H1 (cell line): ENCODE measurements at regions not wholly inside any gene's neighbourhood (a gene's known extent, or its start where the extent isn't known, plus 50 kb on each side); places are given as distances from the start of the nearest gene placed in this dataset.

Experiments
- CTCF ChIA-PET: fragments of 300-600 bp; sonication (Branson Sonifier 250); formaldehyde crosslinking; loops from one replicate; lab custom pipeline; 2021; ENCODE audit not compliant: partially characterized antibody; lab: Charles Lee
- POLR2A ChIA-PET: fragments of 300-600 bp; sonication (Branson Sonifier 250); formaldehyde crosslinking; loops from one replicate; lab custom pipeline; 2021; ENCODE audit warnings: inconsistent platforms; ENCODE audit not compliant: partially characterized antibody; lab: Charles Lee
- DNase-seq, 2 experiments: peaks; one replicate each; pipeline versions ENCODE4 v3.0.0 to v3.0.0-alpha.2; 2010 to 2022; ENCODE audit warnings: low spot score in 2 of 2, low read depth in 1 of 2, mixed read lengths in 1 of 2
- FAIRE-seq: peaks from 2 replicates; lab custom pipeline; 2011; peaks lifted over from hg19 to GRCh38; lab: Jason Lieb, UNC
- H2AFZ ChIP-seq: 2 replicates; pipeline ENCODE4 v1.8.1; 2012; ENCODE audit warnings: low read length, inconsistent platforms
- H2AK5ac ChIP-seq: 2 replicates; pipeline ENCODE4 v1.6.1; 2013; ENCODE audit warnings: low read depth, low read length
- H2BK120ac ChIP-seq: replicated peaks from 2 replicates; pipeline ENCODE3; 2013; ENCODE audit warnings: low read depth, low read length, inconsistent platforms
- H2BK12ac ChIP-seq: 2 replicates; pipeline ENCODE4 v1.6.1; 2013; ENCODE audit warnings: low read depth, low read length
- H2BK15ac ChIP-seq: 2 replicates; pipeline ENCODE4 v1.6.1; 2013; ENCODE audit warnings: low read length
- H2BK20ac ChIP-seq: 2 replicates; pipeline ENCODE4 v1.6.1; 2013; ENCODE audit warnings: low read length
- H2BK5ac ChIP-seq: 2 replicates; pipeline ENCODE4 v1.6.1; 2013; ENCODE audit warnings: low read depth, low read length
- H3K14ac ChIP-seq: 2 replicates; pipeline ENCODE4 v1.6.1; 2013; ENCODE audit warnings: inconsistent platforms; ENCODE audit not compliant: insufficient read length
- H3K18ac ChIP-seq: 2 replicates; pipeline ENCODE4 v1.6.1; 2013; ENCODE audit warnings: low read length; ENCODE audit errors: extremely low read depth
- H3K23ac ChIP-seq: 2 replicates; pipeline ENCODE4 v1.6.1; 2013; ENCODE audit warnings: inconsistent platforms; ENCODE audit not compliant: insufficient read length
- H3K23me2 ChIP-seq: 2 replicates; pipeline ENCODE4 v1.6.1; 2013; ENCODE audit warnings: low read depth, low read length
- H3K27ac ChIP-seq: 2 replicates; pipeline ENCODE4 v1.6.1; 2011; ENCODE audit warnings: low read depth, low read length, inconsistent platforms
- H3K27me3 ChIP-seq, 4 experiments: replicated peaks in 1 of 4; 1 replicate in 1 of 4; 2 replicates in 3 of 4; pipeline versions ENCODE4 v1.6.1 to v1.8.1; 2011 to 2013; ENCODE audit warnings: low read length in 3 of 4, mild to moderate bottlenecking in 3 of 4, inconsistent platforms in 2 of 4, mixed read lengths in 2 of 4, moderate library complexity in 1 of 4; ENCODE audit not compliant: control insufficient read depth in 3 of 4, insufficient read depth in 3 of 4; ENCODE audit errors: extremely low read depth in 1 of 4
- H3K36me3 ChIP-seq, 4 experiments: 2 replicates each; pipeline versions ENCODE4 v1.6.1 to v1.8.1; 2011 to 2013; ENCODE audit warnings: mild to moderate bottlenecking in 4 of 4, low read length in 3 of 4, moderate library complexity in 2 of 4, control low read depth in 1 of 4, inconsistent platforms in 1 of 4; ENCODE audit not compliant: insufficient read depth in 4 of 4, control insufficient read depth in 2 of 4
- H3K4ac ChIP-seq: replicated peaks from 2 replicates; pipeline ENCODE3; 2013; ENCODE audit warnings: low read length, low read depth, mixed read lengths, inconsistent platforms; ENCODE audit not compliant: insufficient read length
- H3K4me1 ChIP-seq, 4 experiments: replicated peaks in 1 of 4; 1 replicate in 1 of 4; 2 replicates in 3 of 4; pipeline versions ENCODE4 v1.6.1 to v1.8.1; 2011 to 2013; ENCODE audit warnings: low read length in 3 of 4, inconsistent platforms in 2 of 4, mixed read lengths in 1 of 4; ENCODE audit not compliant: insufficient read depth in 4 of 4, control insufficient read depth in 3 of 4
- H3K4me2 ChIP-seq, 2 experiments: 2 replicates each; pipeline versions ENCODE4 v1.6.1 to v1.8.1; 2011 to 2013; ENCODE audit warnings: low read depth in 2 of 2, low read length in 2 of 2, control low read depth in 1 of 2, inconsistent platforms in 1 of 2, mild to moderate bottlenecking in 1 of 2; ENCODE audit not compliant: insufficient read depth in 1 of 2
- H3K4me3 ChIP-seq, 4 experiments: fragments of 200-600, 300-600 bp in 1 of 4; sonication (generic), shearing (Covaris generic), sonication (Bioruptor Twin) in 1 of 4; 2 replicates each; pipeline versions ENCODE4 v1.5.1 to v1.8.1; 2011 to 2016; ENCODE audit warnings: low read length in 4 of 4, low read depth in 3 of 4, control low read depth in 2 of 4, inconsistent platforms in 2 of 4, mild to moderate bottlenecking in 2 of 4, mixed read lengths in 1 of 4, moderate library complexity in 1 of 4; ENCODE audit not compliant: insufficient read depth in 2 of 4; ENCODE audit errors: extremely low read depth in 1 of 4
- H3K56ac ChIP-seq: replicated peaks from 2 replicates; pipeline ENCODE3; 2013; ENCODE audit warnings: low read depth, mild to moderate bottlenecking, mixed read lengths, low read length, inconsistent platforms; ENCODE audit not compliant: insufficient read length
- H3K79me1 ChIP-seq: 2 replicates; pipeline ENCODE4 v1.6.1; 2013; ENCODE audit warnings: low read depth, low read length, control low read depth
- H3K79me2 ChIP-seq, 2 experiments: 2 replicates each; pipeline versions ENCODE4 v1.6.1 to v1.8.1; 2012 to 2013; ENCODE audit warnings: low read length in 2 of 2, mild to moderate bottlenecking in 2 of 2, inconsistent platforms in 1 of 2; ENCODE audit not compliant: insufficient read depth in 2 of 2, control insufficient read depth in 1 of 2
- H3K9ac ChIP-seq, 4 experiments: replicated peaks in 1 of 4; 1 replicate in 1 of 4; 2 replicates in 3 of 4; pipeline versions ENCODE4 v1.6.1 to v1.8.1; 2011 to 2013; ENCODE audit warnings: low read depth in 3 of 4, low read length in 3 of 4, control low read depth in 2 of 4, mild to moderate bottlenecking in 2 of 4, moderate library complexity in 2 of 4, inconsistent platforms in 1 of 4; ENCODE audit errors: extremely low read depth in 1 of 4
- H3K9me3 ChIP-seq, 2 experiments: 2 replicates each; pipeline versions ENCODE4 v1.6.1 to v1.8.1; 2012 to 2013; ENCODE audit warnings: mild to moderate bottlenecking in 2 of 2, moderate library complexity in 2 of 2, control low read depth in 1 of 2, inconsistent platforms in 1 of 2, low read depth in 1 of 2, low read length in 1 of 2, mixed read lengths in 1 of 2; ENCODE audit not compliant: insufficient read depth in 2 of 2
- H4K20me1 ChIP-seq, 2 experiments: replicated peaks in 1 of 2; 2 replicates each; pipeline versions ENCODE3 to v1.8.1; 2011 to 2013; ENCODE audit warnings: inconsistent platforms in 2 of 2, low read length in 2 of 2, mild to moderate bottlenecking in 1 of 2; ENCODE audit not compliant: insufficient read depth in 2 of 2, control insufficient read depth in 1 of 2
- H4K5ac ChIP-seq: 2 replicates; pipeline ENCODE4 v1.6.1; 2013; ENCODE audit warnings: low read length, low read depth, mixed read lengths, inconsistent platforms; ENCODE audit not compliant: insufficient read length
- H4K8ac ChIP-seq: 2 replicates; pipeline ENCODE4 v1.8.0; 2013; ENCODE audit warnings: mild to moderate bottlenecking, moderate library complexity, low read length, inconsistent platforms; ENCODE audit not compliant: insufficient read depth; ENCODE audit errors: extremely low read depth
- H4K91ac ChIP-seq: replicated peaks from 2 replicates; pipeline ENCODE3; 2013; ENCODE audit warnings: low read length, mixed read lengths, inconsistent platforms; ENCODE audit not compliant: insufficient read length
- ASH2L ChIP-seq: fragments of 200-600, 300-600 bp; sonication (generic); IDR thresholded peaks from one replicate; pipeline ENCODE4 v1.7.1; 2017; ENCODE audit warnings: low read length
- BACH1 ChIP-seq: IDR thresholded peaks from 2 replicates; pipeline ENCODE4 v1.6.1; 2012; ENCODE audit warnings: low read length, improper control_type of control experiment
- BCL11A ChIP-seq, 2 experiments: IDR thresholded peaks; one replicate each; pipeline ENCODE4 v1.6.1; 2011; ENCODE audit warnings: low read depth in 2 of 2, low read length in 2 of 2, mild to moderate bottlenecking in 2 of 2
- CREB1 ChIP-seq: IDR thresholded peaks from 2 replicates; pipeline ENCODE4 v1.6.1; 2012; ENCODE audit warnings: inconsistent platforms
- EP300 ChIP-seq, 2 experiments: IDR thresholded peaks; 1 replicate in 1 of 2; 2 replicates in 1 of 2; pipeline ENCODE4 v1.6.1; 2011 to 2012; ENCODE audit warnings: low read depth in 2 of 2, low read length in 2 of 2, mild to moderate bottlenecking in 2 of 2, borderline replicate concordance in 1 of 2, inconsistent platforms in 1 of 2, moderate library complexity in 1 of 2
- EZH2 ChIP-seq: fragments of 200-600 bp; sonication (generic); IDR thresholded peaks from 2 replicates; pipeline ENCODE4 v1.7.1; 2012; ENCODE audit warnings: low read depth, mild to moderate bottlenecking, moderate library complexity, low read length, inconsistent platforms; ENCODE audit not compliant: severe bottlenecking
- KDM4A ChIP-seq: IDR thresholded peaks from one replicate; pipeline ENCODE4 v1.7.1; 2012; ENCODE audit warnings: low read depth, mild to moderate bottlenecking, moderate library complexity, low read length, inconsistent platforms; ENCODE audit not compliant: severe bottlenecking
- NRF1 ChIP-seq: IDR thresholded peaks from 2 replicates; pipeline ENCODE4 v1.6.1; 2011; ENCODE audit warnings: mild to moderate bottlenecking, low read depth, low read length, improper control_type of control experiment
- PHF8 ChIP-seq: fragments of 200-600 bp; sonication (generic); conservative IDR thresholded peaks from 2 replicates; pipeline ENCODE4 v1.7.1; 2012; ENCODE audit warnings: low read depth, mild to moderate bottlenecking, inconsistent platforms, low read length, moderate library complexity
- RFX5 ChIP-seq: IDR thresholded peaks from 2 replicates; pipeline ENCODE4 v1.6.1; 2011; ENCODE audit warnings: low read depth, low read length, improper control_type of control experiment, borderline replicate concordance
- RXRA ChIP-seq: IDR thresholded peaks from 2 replicates; pipeline ENCODE4 v1.6.1; 2011; ENCODE audit warnings: low read depth, mild to moderate bottlenecking, low read length, moderate library complexity; ENCODE audit not compliant: insufficient read depth
- SIN3A ChIP-seq, 2 experiments: IDR thresholded peaks in 1 of 2; conservative IDR thresholded peaks in 1 of 2; 2 replicates each; pipeline ENCODE4 v1.6.1; 2011 to 2012; ENCODE audit warnings: low read length in 2 of 2, improper control_type of control experiment in 1 of 2, low read depth in 1 of 2, mild to moderate bottlenecking in 1 of 2
- SIRT6 ChIP-seq: IDR thresholded peaks from one replicate; pipeline ENCODE4 v1.7.1; 2012; ENCODE audit warnings: low read length, inconsistent platforms
- SIX5 ChIP-seq: IDR thresholded peaks from 2 replicates; pipeline ENCODE4 v1.6.1; 2011; ENCODE audit warnings: mild to moderate bottlenecking, low read depth, low read length
- SRF ChIP-seq: IDR thresholded peaks from 2 replicates; pipeline ENCODE4 v1.6.1; 2011; ENCODE audit warnings: mild to moderate bottlenecking, low read depth, low read length, moderate library complexity
- WGBS, 2 experiments: shearing (Covaris generic) in 1 of 2; methylation state at CpG; one replicate each; pipeline versions ENCODE4 v1.1.6 to v1.1.7; 2013 to 2015; ENCODE audit warnings: low lambda C conversion rate in 2 of 2, mixed read lengths in 2 of 2, inconsistent platforms in 1 of 2, low coverage in 1 of 2, missing lambda C conversion rate in 1 of 2; ENCODE audit not compliant: insufficient replicate concordance in 2 of 2, insufficient coverage in 1 of 2, insufficient read length in 1 of 2; ENCODE audit errors: extremely low coverage in 1 of 2, missing lambda C conversion rate in 1 of 2; 5-methylcytosine and 5-hydroxymethylcytosine counted together
- TF ChIP-seq, protein P1 (sequence below): IDR thresholded peaks from 2 replicates; pipeline ENCODE4 v1.6.1; 2012; ENCODE audit warnings: inconsistent platforms

DNA sequence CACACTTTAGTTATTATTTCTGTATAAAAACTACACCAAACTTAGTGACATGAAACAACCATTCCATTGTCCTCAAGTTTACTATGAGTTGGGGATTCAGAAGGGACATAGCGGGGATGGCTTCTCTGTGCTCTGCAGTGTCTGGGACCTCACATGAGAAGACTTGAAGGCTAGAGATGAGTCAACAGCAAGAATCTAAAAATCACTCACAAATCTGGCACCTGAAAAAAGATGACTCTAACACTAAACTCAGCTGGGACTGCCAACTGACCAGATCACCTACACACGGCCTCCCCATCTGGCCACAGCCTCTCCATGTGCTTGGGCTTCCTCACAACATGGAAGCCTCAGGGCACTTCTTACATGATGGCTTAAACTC, 63.0 kb upstream of the EYA2 start:
- Histone ChIP-seq H3K14ac (no peak overlapping the region), H3K9ac (no peak overlapping the region), H2BK15ac (no peak overlapping the region), H3K4ac (no peak overlapping the region), H3K23me2 (no peaks in the 10 kb centered on the region), H3K4me3 (no peak overlapping the region), H3K27ac (no peak overlapping the region), H3K56ac (no peak overlapping the region), H3K79me1 (no peaks in the 10 kb centered on the region), H4K8ac (no peak overlapping the region), H4K91ac (no peak overlapping the region), H3K27me3 (no peaks in the 10 kb centered on the region), H3K4me1 (no peaks in the 10 kb centered on the region), H3K4me2 (no peak overlapping the region), H2AFZ (no peak overlapping the region), H3K18ac (no peak overlapping the region), H4K5ac (no peak overlapping the region), H3K79me2 (no peaks in the 10 kb centered on the region), H2BK20ac (no peak overlapping the region), H2AK5ac (no peak overlapping the region), H4K20me1 (no peaks in the 10 kb centered on the region), H3K23ac (no peak overlapping the region), H2BK5ac (no peak overlapping the region), H3K36me3 (no peaks in the 10 kb centered on the region), H3K9me3 (no peaks in the 10 kb centered on the region), H2BK120ac (no peak overlapping the region), H2BK12ac (no peak overlapping the region)
- ChIA-PET POLR2A (interaction anchor here (0.6 kb wide), 1 partner anchor 10 kb away, joined by 3 read pairs; no protein-coding TSS in a partner anchor), CTCF (no interaction called here)
- FAIRE-seq (no peak), DNase-seq (no peak)
- WGBS, 2 experiments, result 82% methylated on average over 2 of the region's 2 CpGs; no CpG with 5 or more reads in 1 of the 2 experiments
- no peak for TF ChIP-seq BCL11A (IDR thresholded peaks at IDR 0.05; ENCODE audit: low read depth in 2 of 2, low read length in 2 of 2)
- no peak for TF ChIP-seq SIX5
- no peak for TF ChIP-seq CREB1
- TF ChIP-seq RXRA, result no peak
- no peak for TF ChIP-seq SIN3A (conservative IDR thresholded peaks at IDR 0.05 in 1 of 2, IDR thresholded peaks at IDR 0.05 in 1 of 2; ENCODE audit: low read depth in 1 of 2, low read length in 2 of 2)
- TF ChIP-seq, protein P1, sequence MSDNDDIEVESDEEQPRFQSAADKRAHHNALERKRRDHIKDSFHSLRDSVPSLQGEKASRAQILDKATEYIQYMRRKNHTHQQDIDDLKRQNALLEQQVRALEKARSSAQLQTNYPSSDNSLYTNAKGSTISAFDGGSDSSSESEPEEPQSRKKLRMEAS, result no peak
- TF ChIP-seq NRF1, result no peak
- no peak for TF ChIP-seq ASH2L
- no peak for TF ChIP-seq EP300 (IDR thresholded peaks at IDR 0.05; ENCODE audit: borderline replicate concordance in 1 of 2, low read depth in 2 of 2, low read length in 2 of 2)
- no peak for TF ChIP-seq EZH2
- no peak for TF ChIP-seq PHF8
- no peak for TF ChIP-seq BACH1
- no peak for TF ChIP-seq RFX5
- no peak for TF ChIP-seq KDM4A
- no peak for TF ChIP-seq SIRT6
- TF ChIP-seq SRF, result no peak
